HFF-Myc (cell line): ENCODE measurements at regions not wholly inside any gene's neighbourhood (a gene's known extent, or its start where the extent isn't known, plus 50 kb on each side); places are given as distances from the start of the nearest gene placed in this dataset.

Source experiments
- DNase-seq: peaks from one replicate; pipeline ENCODE4 v3.0.0-alpha.2; 2011; ENCODE audit warnings: low read depth; ENCODE audit errors: extremely low read depth
- H3K4me3 ChIP-seq: replicated peaks from 2 replicates; pipeline ENCODE4 v1.5.1; 2011; ENCODE audit warnings: low read depth, mild to moderate bottlenecking, control low read depth, low read length
- TF ChIP-seq, protein P1 (sequence below): IDR thresholded peaks from 2 replicates; pipeline ENCODE4 v1.5.1; 2012; ENCODE audit warnings: mild to moderate bottlenecking, low read depth, low read length, control low read depth; ENCODE audit errors: missing control alignments

DNA sequence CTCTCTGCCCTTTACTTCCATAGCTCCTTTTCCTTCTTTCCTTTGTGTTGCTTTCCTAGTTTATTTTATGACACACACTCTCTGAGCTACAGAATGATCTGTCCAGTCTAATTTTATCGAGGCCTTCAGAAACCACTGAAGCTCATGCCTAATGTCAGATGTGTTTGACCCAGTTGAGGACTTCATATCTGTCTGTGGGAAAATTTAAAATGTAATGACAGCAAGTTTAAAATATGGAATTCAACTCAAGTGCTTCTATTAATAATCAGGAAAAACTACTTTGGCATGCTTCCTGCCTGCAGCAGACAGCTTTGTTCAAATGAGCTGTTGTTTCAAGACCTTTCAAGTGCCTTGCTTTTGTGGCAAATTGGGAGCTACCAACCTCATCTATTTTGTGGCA, 261.8 kb upstream of the MTNR1B start:
- H3K4me3 ChIP-seq: no peak overlapping the region
- TF ChIP-seq, protein P1, sequence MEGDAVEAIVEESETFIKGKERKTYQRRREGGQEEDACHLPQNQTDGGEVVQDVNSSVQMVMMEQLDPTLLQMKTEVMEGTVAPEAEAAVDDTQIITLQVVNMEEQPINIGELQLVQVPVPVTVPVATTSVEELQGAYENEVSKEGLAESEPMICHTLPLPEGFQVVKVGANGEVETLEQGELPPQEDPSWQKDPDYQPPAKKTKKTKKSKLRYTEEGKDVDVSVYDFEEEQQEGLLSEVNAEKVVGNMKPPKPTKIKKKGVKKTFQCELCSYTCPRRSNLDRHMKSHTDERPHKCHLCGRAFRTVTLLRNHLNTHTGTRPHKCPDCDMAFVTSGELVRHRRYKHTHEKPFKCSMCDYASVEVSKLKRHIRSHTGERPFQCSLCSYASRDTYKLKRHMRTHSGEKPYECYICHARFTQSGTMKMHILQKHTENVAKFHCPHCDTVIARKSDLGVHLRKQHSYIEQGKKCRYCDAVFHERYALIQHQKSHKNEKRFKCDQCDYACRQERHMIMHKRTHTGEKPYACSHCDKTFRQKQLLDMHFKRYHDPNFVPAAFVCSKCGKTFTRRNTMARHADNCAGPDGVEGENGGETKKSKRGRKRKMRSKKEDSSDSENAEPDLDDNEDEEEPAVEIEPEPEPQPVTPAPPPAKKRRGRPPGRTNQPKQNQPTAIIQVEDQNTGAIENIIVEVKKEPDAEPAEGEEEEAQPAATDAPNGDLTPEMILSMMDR: no peak
- DNase-seq: no peak

GRCh38 chr11:92709329-92709728, 260.1 kb upstream of the MTNR1B start:
- no peak overlapping the region for H3K4me3 ChIP-seq
- TF ChIP-seq, protein P1: no peak
- no peak for DNase-seq

GRCh38 chr11:92711926-92712325, 257.5 kb upstream of the MTNR1B start:
- no peak overlapping the region for H3K4me3 ChIP-seq
- TF ChIP-seq, protein P1: no peak
- no peak for DNase-seq

DNA sequence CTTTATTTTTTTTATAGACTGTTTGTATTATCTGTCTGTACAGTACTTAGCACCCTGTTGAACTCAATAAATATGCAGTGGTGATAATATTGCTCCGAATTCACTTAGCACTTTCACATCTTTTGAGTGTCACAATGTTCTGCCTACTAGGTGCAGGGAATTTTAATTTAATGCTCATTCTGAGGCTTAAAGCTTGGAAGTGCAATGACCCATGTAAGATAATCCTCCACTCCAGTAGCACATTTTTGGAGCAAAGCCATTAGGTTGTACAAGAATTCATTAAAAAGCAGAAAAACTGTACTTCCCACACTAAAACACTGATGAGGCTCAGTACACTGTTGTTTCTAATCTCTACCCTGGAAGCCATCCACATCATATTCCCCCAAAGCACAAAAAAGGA, 255.3 kb upstream of the MTNR1B start:
- TF ChIP-seq, protein P1: no peak
- no peak for DNase-seq
- no peak overlapping the region for H3K4me3 ChIP-seq

DNA sequence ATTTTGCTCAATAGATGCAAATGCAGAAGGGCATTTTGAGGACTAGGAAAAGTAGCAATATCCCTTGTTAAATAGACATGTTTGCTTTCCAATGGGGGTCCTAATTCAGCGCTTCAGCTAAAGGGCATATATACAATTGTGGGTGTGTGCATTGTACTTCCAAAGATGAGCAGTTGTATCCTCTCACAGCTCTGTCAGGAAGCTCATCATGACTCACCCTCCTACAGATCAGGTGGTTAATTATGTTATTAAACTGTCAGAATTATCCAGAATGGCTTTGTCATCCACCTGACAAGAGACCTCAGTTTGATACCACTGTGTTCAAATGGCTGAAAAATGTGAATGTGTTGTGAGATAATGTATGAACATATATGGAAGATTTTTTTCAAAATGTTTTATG, 252.2 kb upstream of the MTNR1B start:
- DNase-seq: no peak
- TF ChIP-seq, protein P1: no peak
- H3K4me3 ChIP-seq: no peak overlapping the region

- no peak overlapping the region for H3K4me3 ChIP-seq
- no peak for DNase-seq
- TF ChIP-seq, protein P1: no peak
Observed at GRCh38 chr11:92720385-92720784, 249.1 kb upstream of the MTNR1B start.

- H3K4me3 ChIP-seq: no peak overlapping the region
- TF ChIP-seq, protein P1: no peak
- DNase-seq: no peak
Observed at GRCh38 chr11:92725352-92725751, 244.1 kb upstream of the MTNR1B start.
